HG03432 (cell line): ENCODE measurements at regions not wholly inside any gene's neighbourhood (a gene's known extent, or its start where the extent isn't known, plus 50 kb on each side); places are given as distances from the start of the nearest gene placed in this dataset.

ENCODE experiments used
- ATAC-seq: cut with Tn5 transposase; IDR thresholded peaks from one replicate; pipeline ENCODE4 v1.9.1; 2021; ENCODE audit warnings: mild to moderate bottlenecking, moderate library complexity; ENCODE audit not compliant: unreplicated experiment

- no peak for ATAC-seq
Observed at GRCh38 chr15:93497291-93497690, 408.3 kb upstream of the RGMA start.

DNA sequence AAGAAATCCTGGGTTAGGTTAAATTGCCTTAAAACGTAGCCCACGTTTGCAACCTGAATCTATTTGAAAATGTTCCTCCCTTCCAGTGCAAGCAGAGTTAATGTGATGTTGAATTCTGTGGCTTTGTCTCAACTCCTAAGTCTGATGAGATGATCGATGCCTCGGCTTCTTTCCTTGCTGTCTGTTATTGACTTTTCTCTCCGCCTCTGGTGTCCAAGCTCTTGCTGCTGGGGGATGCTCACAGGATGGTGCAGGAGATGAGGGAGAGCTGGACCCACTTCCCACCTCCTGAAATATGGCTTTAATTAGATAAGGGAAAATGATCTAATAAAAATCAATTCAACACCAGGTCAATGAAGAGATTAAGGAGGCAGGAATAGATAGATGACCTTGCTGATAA, 407.9 kb upstream of the RGMA start:
- ATAC-seq, result no peak

GRCh38 chr15:93495799-93496637, 407.0 kb upstream of the RGMA start:
- ATAC-seq, result no peak

GRCh38 chr15:93493172-93493571, 404.2 kb upstream of the RGMA start:
- ATAC-seq, result no peak

DNA sequence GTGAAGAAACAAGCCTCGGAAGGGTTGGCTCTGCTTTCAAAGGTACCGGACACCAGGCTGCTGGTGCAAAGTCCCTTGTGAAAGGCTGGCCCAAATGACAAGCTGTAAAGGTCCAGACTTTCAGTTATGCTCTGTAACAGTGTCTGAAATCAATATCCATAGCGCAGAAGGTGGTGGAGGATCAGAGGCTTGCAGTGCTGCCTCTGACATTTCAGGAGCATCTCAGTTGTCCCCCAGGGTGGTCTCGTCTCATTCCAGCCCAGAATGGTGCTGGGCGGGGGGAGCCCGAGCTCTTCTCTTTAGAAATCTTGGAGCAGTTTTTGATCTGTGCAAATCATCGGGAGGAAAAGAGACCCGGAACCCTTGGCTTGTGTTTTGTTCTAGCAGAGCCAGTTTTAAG, 402.3 kb upstream of the RGMA start:
- ATAC-seq, result no peak

DNA sequence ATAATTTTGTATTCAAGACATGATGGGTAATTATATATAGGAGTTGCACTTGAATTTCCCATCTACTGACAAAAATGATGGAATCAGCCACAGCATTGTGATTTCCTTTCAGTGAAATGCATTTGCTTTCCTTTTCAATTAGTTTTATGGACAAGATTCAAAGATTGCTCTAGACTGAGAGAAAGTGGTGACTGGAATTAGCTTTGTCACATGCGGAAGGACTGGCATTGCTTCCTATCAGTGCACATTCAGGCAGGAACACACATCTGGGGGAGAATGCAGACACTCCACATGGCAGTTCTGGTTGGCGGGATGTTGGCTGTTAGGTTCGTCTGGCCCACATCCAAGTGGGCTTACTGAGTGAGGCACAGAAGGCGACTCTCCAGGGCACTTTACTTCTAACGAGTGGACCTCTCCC, 399.3 kb upstream of the RGMA start:
- ATAC-seq, result no peak

- no peak for ATAC-seq
Observed at GRCh38 chr15:93486407-93487117, 397.6 kb upstream of the RGMA start.

GRCh38 chr15:93485438-93486327, 396.7 kb upstream of the RGMA start:
- no peak for ATAC-seq

DNA sequence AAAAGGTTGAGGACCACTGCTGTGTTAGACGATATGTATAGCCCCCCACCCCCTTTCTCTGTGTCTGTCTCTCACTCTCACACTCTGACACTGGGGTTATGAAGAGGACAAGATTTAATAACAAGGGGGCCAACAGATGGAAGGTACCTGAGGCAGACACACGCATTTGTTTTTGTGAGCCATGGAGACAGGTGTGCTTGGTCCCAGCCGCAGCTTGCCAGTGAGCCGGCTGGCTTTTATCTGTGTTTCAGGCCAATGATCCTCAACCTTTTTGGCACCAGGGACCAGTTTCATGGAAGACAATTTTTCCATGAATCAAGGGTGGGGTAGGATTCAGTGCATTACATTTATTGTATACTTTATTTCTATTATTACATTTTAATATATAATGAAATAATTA, 394.9 kb upstream of the RGMA start:
- ATAC-seq, result no peak

- no peak for ATAC-seq
Observed at GRCh38 chr15:93482731-93483130, 393.7 kb upstream of the RGMA start.

DNA sequence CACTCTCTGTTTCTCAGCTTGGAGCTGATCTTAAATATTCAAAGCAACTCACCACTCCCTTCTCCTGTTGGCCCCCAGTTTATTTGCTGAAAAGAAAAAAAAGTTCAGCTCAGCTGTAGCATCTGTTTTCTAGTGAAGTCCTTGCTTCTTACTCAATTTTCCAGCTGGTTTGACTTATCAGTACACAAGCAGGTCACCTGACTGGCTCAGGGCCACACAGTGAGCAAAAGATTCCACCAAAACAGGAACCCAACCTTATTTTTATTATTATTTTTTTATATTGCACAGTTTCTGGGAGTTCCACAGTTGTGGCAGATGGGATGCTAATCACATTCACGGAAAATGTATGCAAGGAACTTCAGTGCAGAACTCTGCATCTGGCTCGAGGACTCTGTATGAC, 390.7 kb upstream of the RGMA start:
- ATAC-seq, result no peak

DNA sequence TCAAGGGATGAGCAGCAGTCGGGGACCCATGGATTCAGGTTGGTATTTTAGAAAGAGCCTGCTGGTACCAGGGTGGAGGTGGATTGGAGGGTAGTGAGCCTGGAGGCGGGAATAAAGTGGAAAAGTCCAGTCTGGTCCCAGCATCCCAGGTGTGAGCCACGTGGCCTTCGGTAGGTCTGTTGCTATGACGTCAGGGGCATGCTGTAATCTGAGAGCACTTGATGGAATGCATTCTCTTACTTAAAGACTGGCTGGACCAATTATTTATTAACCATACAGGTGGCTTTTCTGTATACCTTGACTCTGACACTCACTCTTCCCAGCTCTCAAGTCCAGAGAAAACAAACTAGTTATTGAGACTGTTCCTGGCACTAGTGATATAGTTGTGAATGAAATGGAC, 389.9 kb upstream of the RGMA start:
- no peak for ATAC-seq

DNA sequence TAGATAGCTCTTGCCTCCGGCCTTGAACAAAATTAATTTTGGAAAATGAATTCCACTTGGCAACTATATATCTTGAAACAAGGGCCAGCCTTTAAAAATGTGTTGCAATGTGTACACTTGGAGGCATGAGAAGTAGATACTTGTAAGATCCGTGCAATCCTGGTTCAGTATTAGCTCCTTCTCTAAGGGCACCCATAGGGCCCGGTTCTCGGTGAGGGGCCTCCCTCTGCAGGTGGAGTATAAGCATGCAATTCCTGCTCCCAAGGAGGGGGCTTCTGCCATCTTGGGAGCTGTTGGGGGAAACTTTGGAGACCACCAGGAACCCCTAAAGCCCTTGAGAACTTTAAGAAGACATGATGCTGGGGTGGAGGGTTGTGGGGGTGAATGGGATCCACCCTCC, 388.7 kb upstream of the RGMA start:
- no peak for ATAC-seq

GRCh38 chr15:93477188-93477587, 388.2 kb upstream of the RGMA start:
- ATAC-seq, result no peak

DNA sequence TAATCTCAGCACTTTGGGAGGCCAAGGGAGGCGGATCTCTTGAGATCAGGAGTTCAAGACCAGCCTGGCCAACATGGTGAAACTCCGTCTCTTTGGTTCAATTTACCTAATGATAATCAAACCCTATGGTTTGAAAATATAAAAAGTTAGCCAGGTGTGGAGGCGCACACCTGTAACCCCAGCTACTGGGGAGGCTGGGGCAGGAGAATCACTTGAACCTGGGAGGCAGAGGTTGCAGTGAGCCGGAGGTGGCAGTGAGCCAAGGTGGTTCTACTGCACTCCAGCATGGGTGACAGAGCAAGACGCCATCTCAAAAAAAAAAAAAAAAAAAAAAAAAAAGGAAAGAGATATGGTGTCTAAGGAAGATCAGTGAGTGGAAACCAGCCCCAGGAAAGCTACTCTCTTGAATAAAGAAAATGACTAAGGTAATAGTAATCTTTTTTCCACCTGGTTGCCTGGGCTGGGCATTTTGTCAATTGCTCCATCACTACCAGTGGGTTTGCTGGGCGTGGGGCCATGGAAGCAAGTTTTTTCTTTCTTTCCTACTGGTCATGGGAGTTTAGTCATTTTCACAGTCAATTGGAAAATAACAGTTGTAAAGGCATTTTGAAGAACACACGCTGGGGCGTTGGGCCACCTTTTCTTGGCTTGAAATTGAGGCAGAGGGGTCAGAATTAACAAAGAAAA, 387.6 kb upstream of the RGMA start:
- no peak for ATAC-seq

DNA sequence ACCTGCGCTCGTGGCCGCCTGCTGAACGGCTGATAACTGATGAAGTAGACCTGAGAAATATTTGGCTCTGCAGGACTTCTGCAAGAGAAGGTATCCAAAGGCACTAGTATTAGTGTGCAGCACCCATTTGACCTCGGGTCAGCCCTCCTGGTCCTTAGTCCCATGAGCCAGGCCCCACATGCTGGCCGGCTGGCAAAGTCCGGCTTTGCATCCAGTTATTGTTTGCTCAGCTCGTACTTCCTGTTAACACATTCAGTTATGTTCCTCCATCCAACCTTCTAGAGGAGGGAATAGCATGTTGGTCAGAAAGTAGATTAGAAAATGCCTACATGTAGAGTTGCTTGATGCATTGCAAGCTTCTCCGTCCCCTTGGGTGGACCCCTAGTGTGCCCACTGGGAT, 385.7 kb upstream of the RGMA start:
- no peak for ATAC-seq

DNA sequence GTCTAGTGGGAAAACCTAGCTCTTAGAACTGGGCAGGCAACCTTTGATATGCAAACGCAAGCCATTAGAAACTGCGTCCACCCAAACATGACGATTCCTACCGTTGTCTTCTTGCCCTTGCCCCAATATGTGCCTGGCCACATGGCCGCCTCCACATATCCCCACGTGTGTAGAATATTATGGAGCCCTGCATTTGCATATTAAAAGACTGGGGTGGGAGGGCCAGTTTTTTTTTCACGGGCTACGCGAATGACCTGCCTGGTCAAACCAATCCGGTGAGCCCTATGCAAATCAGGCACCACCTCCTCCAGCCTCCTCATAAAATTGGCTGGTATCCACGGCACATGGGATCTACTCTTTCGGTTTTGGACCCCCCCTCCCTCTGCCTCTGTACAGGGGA, 381.0 kb upstream of the RGMA start:
- ATAC-seq, result no peak

DNA sequence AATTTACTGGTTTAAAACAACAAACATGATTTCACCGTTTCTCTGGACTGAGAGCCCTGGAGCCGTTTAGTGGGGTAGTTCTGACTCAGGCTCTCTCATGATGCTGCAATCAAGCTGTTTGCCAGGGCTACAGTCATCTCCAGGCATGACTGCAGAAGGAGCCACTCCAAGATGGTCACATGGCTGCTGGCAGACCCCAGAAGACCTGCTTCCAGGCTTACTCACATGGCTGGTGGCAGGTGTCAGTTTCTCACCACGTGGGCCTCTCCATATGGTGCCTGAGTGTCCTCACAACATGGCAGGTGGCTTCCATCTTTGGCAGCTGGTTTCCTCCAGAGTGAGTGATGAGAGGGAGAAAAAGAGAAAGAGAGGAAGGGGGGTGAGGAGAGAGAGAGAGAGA, 378.3 kb upstream of the RGMA start:
- ATAC-seq, result no peak

GRCh38 chr15:93466380-93466779, 377.4 kb upstream of the RGMA start:
- no peak for ATAC-seq

DNA sequence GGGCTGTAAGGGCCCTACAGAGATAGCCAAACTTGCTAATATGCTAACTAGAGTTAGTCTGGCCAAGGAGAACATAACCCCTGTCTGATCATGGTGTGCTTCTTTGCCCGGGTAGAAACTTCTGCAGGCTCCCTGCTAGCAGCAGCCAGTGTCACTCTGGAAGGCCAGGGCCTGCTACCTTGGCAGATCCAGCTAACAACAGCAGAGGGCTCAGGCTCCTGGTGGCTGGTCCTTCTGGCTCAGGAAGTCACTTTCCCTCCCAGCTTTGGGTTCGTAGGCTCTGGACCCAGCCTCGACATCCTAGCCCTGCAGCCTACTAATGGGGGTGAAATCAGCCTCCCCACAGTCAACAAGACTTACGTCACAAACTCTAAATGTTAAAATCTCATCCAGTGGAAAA, 373.7 kb upstream of the RGMA start:
- no peak for ATAC-seq

GRCh38 chr15:93460717-93461116, 371.7 kb upstream of the RGMA start:
- ATAC-seq, result peak; percentile 87
